RKO (cell line): ENCODE measurements at regions not wholly inside any gene's neighbourhood (a gene's known extent, or its start where the extent isn't known, plus 50 kb on each side); places are given as distances from the start of the nearest gene placed in this dataset.
"Not testable (repeated sequence)": the region's sequence is repeated elsewhere in the genome, so short reads cannot be mapped to it uniquely, and the experiment has no call there.

Source experiments
- DNase-seq: peaks from one replicate; pipeline ENCODE4 v3.0.0-alpha.2; 2016; ENCODE audit warnings: low spot score

DNA sequence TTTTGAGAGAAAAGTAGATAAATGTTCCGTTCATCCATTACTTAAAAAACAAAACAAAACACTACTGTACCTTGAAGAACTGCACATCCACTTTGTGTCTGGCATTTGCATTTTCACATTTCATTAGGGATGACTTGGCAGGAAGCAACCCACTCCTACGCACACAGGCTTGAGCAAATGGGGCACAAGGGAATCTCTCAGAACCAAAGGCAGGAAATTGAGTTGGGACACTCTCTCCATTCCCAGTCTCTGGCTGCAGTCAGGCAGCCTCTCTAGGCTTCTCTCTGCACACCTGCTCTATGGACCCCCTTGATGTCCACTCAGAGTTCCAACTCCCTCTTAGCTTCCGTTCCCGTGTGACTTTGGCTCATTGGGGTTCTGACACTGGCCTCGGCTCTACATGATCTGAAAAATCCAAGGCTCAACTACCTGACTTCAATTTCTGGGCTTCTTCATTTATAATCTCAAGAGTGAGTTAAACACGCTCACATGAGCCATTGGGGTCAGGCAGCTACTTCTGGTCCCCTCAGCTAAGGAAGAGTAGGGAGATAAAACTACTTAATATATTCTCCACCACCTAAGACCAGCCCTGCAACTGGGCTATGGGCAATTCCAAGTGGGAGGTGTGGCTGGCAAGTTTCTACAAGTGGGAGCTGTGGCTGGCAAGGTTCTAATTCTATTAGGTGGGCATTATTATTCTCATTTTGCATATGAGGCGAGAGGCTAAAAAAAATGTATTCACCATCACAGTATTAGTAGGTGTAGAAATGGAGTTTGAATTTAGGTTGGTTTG lies 251.9 kb downstream of the SOD2 start:
- no peak for DNase-seq

DNA sequence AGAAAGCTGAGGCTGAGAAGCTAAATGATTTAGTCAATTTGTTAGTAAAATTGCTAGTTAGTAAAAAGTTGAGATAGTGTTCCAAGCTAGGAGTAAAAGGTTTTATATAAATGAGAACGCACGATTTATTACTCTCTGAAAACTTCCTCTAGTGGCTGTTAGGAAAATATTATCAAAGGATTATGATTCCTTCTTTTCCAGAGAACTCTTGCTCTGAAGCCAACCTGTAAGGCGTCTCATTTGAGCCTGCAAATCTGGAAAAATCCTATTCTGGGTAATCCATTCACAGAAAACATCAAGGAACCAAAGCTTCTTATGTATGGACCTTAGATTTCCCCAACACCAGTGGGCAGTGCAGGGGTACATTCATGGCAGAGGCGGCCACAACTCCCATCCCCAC lies 252.7 kb downstream of the SOD2 start:
- no peak for DNase-seq

DNA sequence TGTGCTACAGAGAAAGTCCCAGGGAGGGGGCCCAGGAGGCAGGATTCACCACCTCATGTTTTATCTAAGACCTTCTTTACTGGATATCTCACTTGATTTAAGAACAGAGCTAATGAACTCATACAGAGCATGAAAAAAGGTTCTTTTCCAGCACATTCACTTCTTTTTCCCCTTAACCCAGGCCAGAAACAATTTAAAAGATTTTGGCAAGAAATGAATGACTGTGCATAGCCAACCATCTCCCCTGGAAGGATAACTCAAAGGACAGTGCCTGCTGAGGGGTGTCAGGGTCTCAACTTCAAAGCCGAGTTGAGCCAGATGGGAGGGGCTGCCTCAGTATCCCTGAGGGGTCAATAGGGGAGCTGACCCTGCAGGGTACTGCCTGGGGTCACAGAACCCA lies 253.4 kb downstream of the SOD2 start:
- DNase-seq: no peak

DNA sequence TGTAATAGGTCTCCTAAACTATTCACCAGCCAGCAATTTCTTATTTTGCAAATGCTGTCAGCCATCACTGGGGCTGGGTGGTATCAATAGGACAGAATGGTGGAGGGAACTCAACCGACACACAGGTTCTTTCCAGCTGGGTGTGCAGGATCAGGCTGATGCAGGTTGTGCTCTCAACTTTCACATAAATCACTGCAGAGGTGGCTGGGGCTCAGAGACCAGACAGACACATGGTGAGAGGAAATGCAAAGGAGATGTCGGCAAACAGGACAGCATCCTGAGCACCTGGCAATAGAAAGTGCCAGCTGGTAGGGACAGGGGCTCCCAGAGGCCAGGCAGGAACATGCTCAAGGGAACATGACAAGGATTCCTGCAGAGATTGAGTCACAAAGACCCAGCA lies 254.9 kb downstream of the SOD2 start:
- no peak for DNase-seq

DNA sequence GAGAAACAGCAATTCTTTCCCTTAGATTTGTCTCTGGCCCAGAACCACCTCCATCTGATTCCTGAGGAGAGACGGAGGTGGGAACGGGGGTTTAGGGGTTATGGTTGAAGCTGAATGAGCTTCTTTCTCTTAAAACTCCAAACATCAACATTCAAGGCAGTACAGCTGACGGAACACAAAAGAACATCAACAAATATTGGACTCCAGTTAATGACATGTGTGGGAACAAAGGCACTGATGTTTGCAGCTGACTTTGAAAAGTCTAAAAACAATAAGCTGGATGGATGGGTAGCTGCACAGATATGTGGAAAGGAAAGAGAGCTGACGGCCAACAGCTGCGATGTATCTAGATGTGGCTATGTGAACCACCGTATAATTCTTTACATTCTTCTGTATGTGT lies 256.5 kb downstream of the SOD2 start:
- DNase-seq: no peak

DNA sequence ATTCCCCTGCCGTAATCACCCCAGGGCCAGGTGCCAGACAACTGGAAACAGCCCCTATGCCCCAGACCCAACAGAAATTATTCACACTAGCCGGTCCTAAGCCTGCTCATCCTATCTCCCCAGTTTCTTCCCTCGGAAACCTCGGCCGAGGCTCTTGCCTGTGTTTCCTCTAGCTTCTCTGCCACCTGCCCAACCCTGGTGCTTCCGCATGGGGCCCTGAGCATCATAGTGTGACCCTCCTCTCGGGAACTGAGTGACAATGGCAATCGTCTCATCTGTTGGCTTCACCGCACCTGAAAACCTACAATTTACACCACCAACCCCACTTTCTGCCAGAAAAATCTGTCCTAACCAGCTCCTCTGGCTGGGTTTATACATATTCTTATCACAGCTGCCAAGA lies 257.3 kb downstream of the SOD2 start:
- DNase-seq: no peak

DNA sequence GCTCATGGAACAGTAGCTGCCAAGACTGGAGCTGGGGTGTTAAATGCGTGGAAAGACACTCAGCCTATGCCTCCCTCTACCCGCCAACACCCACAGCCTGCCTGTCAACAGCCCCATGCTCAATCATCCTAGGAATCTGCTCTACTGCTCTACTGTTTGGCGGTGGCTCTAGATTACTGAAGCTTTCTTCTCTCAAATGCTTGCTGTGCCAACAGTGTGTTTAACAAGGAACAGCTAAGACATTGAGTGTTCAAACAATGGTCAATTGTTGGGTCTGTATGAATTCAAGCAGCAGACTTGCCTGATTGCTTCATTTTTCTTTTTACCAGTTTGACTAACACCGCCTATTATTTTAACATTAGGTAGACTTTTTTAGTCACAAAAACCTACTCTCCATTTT lies 258.6 kb downstream of the SOD2 start:
- no peak for DNase-seq

DNA sequence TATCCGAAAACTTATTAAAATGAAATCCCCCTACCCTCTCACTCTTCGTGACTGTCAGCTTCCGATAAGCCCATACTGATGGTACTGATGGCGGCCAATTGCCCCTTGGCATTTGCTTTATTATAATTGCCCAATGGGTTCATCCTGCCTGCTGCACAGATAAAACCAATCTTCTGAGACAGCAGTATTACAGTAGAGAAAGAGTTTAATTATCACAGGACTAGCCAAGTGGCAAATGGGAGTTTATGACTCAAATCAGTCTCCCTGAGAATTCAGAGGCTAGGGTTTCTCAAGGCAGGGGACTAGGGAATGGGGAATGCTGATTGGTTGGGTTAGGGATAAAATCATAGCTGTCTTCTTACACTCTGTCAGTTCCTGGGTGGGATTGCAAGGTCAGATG lies 259.5 kb downstream of the SOD2 start:
- DNase-seq: no peak

DNA sequence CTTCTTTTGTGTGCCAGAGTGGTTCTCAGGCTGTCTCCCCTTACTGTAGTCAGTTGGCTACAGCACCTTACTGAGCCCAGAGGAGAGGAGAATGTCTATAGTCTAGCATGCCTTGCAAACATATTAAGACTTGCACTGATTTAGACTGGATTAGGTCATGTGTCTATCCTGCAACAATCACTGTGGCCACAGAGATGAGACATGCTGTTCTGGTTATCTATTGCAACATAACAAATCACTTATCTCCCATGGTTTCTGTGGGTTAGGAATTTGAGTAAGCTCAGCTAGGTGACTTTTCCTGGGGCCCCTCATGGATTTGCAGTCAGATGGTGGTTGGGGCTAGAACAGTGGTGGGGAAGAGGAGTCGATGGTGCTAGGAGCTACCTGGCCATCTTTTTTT lies 261.3 kb downstream of the SOD2 start:
- DNase-seq: no peak

DNA sequence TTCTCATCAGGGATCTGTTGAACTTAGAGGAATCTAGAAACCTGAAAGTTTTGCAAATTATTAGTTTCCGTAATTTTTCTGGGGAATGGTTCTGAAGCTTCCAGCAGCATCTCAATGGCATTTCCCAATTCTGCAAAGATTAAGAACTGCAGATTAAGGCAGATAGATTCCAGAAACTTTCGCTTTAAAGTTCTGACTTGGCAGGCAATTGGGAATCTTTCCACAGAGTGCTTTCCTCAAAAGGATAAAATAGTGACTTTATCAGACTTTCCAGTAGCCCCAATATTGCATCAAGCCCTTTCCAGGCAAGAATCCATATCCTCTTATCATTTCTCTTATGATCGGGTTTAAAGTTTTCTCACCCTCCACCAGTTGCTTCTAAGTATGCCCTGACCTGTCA lies 261.1 kb downstream of the FNDC1 start:
- DNase-seq: no peak

DNA sequence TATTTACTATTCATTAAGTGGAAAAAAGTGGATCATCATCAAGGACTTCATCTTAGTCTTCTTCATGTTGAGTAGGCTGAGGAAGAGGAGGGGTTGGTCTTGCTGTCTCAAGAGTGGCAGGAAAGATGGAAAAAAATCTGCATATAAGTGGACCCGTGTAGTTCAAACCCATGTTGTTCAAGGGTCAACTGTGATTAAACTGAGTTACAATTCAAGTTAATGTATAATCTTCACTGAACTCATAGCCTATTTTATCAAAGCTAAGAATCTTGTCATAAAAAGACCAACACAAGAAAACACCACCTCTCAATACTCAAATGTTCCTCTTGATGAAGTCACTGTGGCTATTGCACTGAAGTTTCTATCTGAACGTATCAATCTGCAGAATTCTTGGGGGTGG lies 260.2 kb downstream of the FNDC1 start:
- no peak for DNase-seq

DNA sequence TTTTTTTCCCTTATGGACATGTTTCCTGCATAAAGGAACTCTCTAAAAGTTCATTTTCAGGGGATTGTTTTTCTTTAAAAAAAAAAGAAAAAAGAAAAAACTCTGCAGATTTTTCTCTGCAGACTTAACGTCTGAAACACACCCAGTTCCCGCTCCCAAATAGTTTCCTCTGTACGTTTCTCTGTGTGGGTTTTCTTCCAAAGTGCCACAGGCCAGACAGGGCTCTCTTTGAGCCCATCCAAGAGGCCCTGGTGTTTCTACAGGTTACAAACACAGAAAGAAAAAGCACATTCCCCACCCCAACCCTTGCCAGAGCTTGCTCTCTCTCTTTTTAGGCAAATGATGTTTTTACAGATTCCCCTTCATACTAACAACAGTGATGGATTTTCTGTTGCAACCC lies 258.6 kb downstream of the FNDC1 start:
- no peak for DNase-seq

DNA sequence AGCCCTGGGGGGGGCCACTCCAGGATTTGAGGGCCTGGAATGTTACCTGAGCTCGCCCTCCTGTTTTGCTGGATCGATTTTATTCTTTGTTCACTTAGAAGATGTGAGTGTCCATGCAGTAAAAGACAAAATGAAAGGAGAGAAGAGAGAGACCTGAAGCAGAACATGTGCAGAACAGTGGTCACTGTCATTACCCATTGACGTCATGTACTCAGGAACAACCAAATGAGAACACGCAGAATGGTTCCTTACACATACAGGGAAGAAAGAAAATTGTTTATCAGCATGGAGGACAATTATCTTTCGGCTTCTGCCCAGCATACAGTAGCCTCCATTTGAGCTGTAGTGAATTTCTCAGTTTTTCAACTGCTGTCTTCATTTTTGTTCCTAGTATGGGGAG lies 258.1 kb downstream of the FNDC1 start:
- no peak for DNase-seq

DNA sequence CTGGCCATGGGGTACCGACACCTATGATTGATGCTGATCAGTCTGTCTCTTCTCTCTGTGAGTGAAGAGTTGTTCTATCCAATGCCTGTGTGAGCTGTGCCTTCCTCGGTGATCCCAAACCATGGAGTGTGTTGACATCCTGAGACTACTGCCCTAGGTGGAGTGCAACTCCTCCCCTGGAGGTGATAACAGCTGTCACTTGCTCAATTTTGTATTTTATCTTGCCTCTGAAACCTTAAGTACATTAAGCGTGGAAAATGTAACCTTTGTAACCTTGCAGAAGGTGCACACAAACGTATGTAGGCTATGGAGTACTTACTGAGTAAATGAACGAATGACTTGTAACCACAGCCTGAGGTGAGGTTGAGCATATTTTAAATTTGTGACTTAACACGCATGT lies 256.2 kb downstream of the FNDC1 start:
- DNase-seq: no peak

DNA sequence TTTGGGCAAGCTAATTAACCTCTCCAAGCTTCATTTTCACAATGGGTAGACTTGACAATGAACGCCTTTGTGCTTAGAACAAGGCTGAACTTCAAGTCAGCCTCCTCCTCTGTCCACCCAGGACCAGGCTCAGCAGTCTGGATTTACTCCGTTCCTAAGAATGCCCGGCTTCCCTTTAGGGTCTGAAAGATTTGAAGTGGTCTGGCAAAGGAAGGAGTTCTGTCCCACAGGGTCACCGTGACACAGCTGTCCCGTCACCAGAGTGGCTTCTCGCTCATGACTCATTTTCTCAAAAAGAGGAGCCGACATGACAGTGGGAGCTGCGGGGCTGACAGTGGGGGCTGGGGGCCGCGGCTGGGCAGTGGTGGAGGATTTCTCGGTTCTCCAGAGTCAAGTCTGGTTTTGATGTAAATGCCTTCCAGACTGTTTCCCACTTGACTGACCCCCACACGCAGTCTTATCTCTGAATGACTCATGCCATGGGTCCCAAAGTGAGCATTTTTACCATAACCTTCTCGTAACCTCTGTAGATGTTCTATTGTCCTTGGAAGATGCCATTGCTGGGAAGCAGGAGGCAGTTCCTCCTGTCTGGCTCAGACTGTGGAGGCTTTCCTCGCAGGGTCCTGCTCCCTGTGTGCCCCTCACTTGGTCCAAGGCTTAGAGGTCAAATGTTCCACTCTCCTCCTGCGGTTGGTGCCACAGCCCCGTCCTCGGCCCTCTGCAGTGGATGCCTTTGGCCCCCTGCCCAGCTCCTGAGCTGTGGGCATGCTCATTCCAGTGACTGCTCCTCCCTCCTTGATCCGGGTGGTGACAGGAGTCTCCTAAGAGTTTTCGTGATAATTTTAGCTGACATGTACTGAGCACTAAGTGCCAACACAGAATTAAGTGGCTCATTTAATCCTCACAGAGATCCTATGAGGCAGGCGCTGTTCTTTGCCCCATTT lies 253.1 kb downstream of the FNDC1 start:
- no peak for DNase-seq

DNA sequence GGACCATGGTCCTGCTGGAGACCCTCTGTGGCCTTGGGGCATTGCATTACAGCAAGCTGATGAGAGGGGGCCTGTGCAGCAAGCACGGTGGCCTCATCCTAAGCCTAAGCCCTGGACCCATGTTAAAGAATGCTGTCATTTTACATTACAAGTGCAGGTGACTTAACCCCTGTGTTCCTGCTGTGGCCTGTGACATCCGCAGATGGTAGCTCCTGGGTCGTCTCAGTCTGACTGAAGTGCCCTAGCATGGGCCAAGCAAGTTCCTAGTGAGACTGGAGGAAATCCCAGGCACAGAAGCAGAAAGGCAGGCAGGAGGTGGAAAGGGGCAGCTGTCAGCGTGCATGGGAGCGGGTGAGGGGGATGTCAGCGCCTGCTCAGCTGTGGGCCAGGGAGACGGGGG lies 252.4 kb downstream of the FNDC1 start:
- DNase-seq: no peak

DNA sequence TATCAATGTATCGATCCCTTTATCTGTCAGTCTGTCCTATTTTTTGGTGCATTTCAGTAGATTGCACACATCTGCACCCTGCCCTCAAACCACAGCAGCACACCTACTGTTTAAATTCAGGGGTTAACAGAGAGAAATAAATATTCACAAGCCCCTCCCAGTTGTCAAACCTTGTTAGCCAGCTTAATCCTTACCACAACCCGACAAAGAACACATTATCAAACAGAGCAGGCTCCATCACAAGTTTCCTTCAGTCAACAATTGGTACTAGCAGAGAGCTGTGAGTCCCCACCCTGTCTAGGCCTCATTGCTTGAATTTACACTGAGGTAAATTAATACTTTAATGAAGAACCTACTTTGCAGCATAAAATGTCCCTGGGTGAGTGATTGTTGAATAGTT lies 249.8 kb downstream of the FNDC1 start:
- no peak for DNase-seq

DNA sequence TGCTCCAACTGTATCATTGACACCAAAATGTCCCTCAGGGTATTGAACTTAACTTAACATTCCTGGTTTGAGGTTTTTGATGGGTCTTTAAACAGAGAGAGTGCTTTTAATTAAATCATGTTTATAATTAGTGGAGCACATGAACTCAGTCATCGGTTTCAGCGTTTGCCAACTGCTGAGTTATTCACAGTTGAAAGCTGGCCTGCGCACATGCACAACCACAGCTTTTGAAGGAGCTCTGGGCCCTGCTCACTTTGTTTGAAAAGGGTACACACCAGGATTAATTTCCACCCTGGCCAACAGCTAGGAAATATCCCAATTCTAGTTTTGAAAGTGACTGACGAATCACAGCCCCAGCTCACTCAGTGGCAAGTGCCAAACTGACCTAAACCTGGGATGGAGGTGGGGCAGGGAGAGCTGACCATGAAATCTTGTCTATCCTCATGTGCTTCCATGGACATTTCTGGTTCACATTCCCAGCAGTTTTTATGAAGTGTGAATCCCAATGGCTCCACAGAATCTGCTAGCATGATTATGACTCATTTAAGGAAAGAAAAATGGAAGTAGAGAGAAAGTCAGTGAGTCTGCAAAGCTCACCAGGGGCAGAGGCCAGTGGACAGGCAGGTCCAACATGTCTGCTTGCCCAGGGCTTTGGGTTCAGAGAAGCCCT lies 247.8 kb downstream of the FNDC1 start:
- DNase-seq: no peak

DNA sequence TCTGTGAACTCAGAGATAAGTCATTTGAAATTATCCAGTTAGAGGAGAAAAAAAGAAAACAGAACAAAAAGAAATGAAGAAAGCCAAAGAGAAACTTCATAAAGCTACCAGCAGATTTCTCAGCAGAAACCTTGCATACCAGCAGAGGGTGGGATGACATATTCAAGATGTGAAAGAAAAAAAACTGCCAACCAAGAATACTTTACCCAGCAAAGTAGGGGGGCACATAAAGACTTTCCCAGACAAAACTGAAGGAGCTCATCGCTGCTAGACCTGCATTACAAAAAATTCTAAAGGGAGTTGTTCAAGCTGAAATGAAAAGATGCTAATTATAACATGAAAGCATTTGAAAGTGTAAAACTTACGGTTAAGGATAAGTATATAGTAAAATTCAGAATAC lies 246.3 kb downstream of the FNDC1 start:
- DNase-seq: no peak

DNA sequence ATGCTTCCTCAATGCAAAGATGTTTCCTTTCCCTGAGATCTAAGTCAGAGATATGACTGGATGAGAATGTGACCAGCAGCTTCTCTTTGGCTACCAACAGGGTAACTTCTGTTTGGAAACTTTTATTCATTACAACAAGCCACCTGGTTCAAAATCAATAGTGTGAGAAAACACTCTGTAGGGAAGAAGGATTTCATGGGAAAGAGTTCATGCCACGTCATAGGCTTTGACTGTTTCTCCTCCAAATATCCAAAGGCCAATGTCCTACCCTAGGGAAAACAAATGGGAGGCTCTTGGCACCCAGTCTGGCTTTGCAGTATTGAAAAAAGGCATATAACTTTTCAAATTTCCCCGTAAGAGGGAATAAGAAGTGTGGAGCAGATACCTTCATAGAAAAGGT lies 245.5 kb downstream of the FNDC1 start:
- DNase-seq: no peak

DNA sequence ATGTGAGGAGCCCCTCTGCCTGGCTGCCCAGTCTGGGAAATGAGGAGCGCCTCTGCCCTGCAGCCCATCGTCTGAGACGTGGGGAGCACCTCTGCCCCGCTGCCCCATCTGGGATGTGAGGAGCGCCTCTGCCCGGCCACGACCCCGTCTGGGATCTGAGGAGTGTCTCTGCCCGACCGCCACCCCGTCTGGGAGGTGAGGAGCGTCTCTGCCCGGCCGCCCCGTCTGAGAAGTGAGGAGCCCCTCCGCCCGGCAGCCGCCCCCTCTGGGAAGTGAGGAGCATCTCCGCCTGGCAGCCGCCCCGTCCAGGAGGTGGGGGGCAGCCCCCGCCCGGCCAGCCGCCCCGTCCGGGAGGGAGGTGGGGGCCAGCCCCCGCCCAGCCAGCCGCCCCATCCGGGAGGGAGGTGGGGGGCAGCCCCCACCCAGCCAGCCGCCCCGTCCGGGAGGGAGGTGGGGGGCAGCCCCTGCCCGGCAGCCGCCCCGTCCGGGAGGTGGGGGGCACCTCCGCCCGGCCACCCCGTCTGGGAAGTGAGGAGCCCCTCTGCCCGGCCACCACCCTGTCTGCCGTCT lies 238.1 kb downstream of the FNDC1 start:
- not testable (repeated sequence) for DNase-seq

DNA sequence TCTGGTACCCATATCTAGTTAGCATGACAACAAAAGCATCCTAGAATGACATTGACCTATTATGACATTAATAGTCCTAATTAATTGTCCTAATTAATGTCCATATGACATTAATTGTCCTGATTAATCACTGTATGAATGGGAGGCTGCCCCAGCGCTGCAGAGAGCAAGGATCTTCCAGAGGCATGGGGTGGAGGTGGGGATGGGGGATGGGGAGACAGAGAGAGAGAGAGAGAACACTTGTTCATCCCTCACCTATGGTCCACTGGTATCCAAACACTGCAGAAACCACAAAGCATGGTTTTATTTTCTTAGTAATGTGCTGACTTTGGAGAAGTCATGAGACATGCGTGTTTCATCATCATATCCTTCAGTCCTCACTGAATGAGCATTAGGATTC lies 235.1 kb downstream of the FNDC1 start:
- no peak for DNase-seq

DNA sequence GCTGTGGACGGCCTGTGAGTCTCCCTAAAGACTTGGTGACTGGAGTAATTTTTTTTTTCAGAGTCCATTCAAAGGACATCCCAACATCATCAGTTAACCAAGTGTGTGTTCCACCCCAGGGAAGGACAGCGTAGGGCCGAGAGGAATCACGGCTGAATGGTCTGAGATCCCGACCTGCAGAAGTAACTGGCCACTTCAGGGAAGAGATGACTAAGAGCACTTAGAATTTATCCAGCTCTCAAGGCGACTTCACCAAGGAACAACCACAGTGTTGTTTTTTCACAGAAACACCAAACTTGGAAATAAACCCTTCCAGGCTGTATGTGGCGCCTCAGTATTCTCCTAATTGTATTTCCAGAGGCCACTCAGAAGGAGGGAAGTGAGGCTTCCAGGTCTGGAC lies 231.6 kb downstream of the FNDC1 start:
- DNase-seq: no peak
